GM23248 (cell line): ENCODE measurements at regions not wholly inside any gene's neighbourhood (a gene's known extent, or its start where the extent isn't known, plus 50 kb on each side); places are given as distances from the start of the nearest gene placed in this dataset.
A peak's percentile ranks its signal among the peaks of the same experiment; 100 is the strongest.

Source experiments
- DNase-seq: peaks from one replicate; pipeline ENCODE4 v3.0.0-alpha.2; 2015
- H2AFZ ChIP-seq: fragments of 200-600 bp; sonication (generic); 2 replicates; pipeline ENCODE4 v1.6.1; 2016; ENCODE audit warnings: antibody characterized with exemption
- H3F3A ChIP-seq: fragments of 200-600 bp; sonication (generic); 2 replicates; pipeline ENCODE4 v1.6.1; 2016; ENCODE audit warnings: mild to moderate bottlenecking, antibody characterized with exemption, mixed run types; ENCODE audit not compliant: insufficient read depth
- H3K27ac ChIP-seq: fragments of 200-600 bp; sonication (generic); 2 replicates; pipeline ENCODE4 v1.5.1; 2016; ENCODE audit warnings: mild to moderate bottlenecking
- H3K27me3 ChIP-seq: fragments of 200-600 bp; sonication (generic); replicated peaks from 2 replicates; pipeline ENCODE4 v1.6.1; 2016; ENCODE audit warnings: mild to moderate bottlenecking; ENCODE audit not compliant: insufficient read depth
- H3K36me3 ChIP-seq: fragments of 200-600 bp; sonication (generic); 2 replicates; pipeline ENCODE4 v1.6.1; 2016; ENCODE audit warnings: low read depth, mild to moderate bottlenecking
- H3K4me1 ChIP-seq: fragments of 200-600 bp; sonication (generic); 2 replicates; pipeline ENCODE4 v1.6.1; 2016; ENCODE audit warnings: mild to moderate bottlenecking; ENCODE audit not compliant: insufficient read depth
- H3K4me2 ChIP-seq: fragments of 200-600 bp; sonication (generic); one replicate; pipeline ENCODE4 v1.6.1; 2016; ENCODE audit warnings: mild to moderate bottlenecking; ENCODE audit not compliant: unreplicated experiment
- H3K4me3 ChIP-seq: fragments of 200-600 bp; sonication (generic); 2 replicates; pipeline ENCODE4 v1.5.1; 2016; ENCODE audit warnings: mild to moderate bottlenecking
- H3K79me2 ChIP-seq: fragments of 200-600 bp; sonication (generic); 2 replicates; pipeline ENCODE4 v1.6.1; 2016; ENCODE audit warnings: mild to moderate bottlenecking; ENCODE audit not compliant: insufficient read depth
- H3K9ac ChIP-seq: fragments of 200-600 bp; sonication (generic); 2 replicates; pipeline ENCODE4 v1.6.1; 2016; ENCODE audit warnings: mild to moderate bottlenecking
- H3K9me2 ChIP-seq: fragments of 200-600 bp; sonication (generic); 2 replicates; pipeline ENCODE4 v1.6.1; 2016; ENCODE audit warnings: mixed run types, mild to moderate bottlenecking, moderate library complexity; ENCODE audit not compliant: insufficient read depth
- H3K9me3 ChIP-seq: fragments of 200-600 bp; sonication (generic); one replicate; pipeline ENCODE4 v1.6.1; 2017; ENCODE audit warnings: low read depth
- H4K20me1 ChIP-seq: fragments of 200-600 bp; sonication (generic); 2 replicates; pipeline ENCODE4 v1.6.0; 2016; ENCODE audit not compliant: insufficient read depth
- EZH2 ChIP-seq: fragments of 200-600 bp; sonication (generic); IDR thresholded peaks from 2 replicates; pipeline ENCODE4 v1.6.1; 2018; ENCODE audit warnings: antibody characterized with exemption, mild to moderate bottlenecking; ENCODE audit not compliant: insufficient read depth, poor library complexity, severe bottlenecking
- EZH2phosphoT487 ChIP-seq: fragments of 200-600 bp; sonication (generic); IDR thresholded peaks from 2 replicates; pipeline ENCODE4 v1.6.1; 2018; ENCODE audit warnings: antibody characterized with exemption, moderate library complexity, mild to moderate bottlenecking, low read depth; ENCODE audit not compliant: insufficient read depth
- WGBS, 2 experiments: methylation state at CpG; one replicate each; pipeline ENCODE4 v1.1.6; 2015 to 2017; ENCODE audit warnings: low lambda C conversion rate in 2 of 2, low coverage in 1 of 2; ENCODE audit errors: missing lambda C conversion rate in 2 of 2; 5-methylcytosine and 5-hydroxymethylcytosine counted together
- in situ Hi-C: fragments of 300-500 bp; cut with MboI; formaldehyde crosslinking; loops from 2 replicates; pipeline ENCODE4 v1.15.0; 2020

DNA sequence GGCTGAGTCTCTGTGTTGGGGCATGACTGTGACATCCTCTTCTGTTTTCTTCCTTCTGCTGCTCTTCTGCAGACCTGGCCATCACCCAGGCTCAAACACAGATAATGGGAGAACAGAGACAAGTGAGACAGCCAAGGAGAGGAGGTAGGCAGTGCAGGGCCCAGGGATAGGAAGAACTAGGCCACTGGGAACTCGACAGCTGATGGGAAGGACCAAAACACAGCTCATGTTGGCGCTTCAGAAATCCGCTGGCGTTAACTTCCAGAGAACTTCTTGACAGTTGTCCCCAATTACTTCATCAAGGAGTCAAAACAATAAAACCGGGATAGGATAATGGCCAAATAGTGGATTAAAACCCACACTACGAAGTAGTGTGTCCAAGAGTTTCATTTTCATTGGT lies 97.0 kb upstream of the PALS2 start:
- peak overlapping the region; percentile 81 for H2AFZ ChIP-seq

DNA sequence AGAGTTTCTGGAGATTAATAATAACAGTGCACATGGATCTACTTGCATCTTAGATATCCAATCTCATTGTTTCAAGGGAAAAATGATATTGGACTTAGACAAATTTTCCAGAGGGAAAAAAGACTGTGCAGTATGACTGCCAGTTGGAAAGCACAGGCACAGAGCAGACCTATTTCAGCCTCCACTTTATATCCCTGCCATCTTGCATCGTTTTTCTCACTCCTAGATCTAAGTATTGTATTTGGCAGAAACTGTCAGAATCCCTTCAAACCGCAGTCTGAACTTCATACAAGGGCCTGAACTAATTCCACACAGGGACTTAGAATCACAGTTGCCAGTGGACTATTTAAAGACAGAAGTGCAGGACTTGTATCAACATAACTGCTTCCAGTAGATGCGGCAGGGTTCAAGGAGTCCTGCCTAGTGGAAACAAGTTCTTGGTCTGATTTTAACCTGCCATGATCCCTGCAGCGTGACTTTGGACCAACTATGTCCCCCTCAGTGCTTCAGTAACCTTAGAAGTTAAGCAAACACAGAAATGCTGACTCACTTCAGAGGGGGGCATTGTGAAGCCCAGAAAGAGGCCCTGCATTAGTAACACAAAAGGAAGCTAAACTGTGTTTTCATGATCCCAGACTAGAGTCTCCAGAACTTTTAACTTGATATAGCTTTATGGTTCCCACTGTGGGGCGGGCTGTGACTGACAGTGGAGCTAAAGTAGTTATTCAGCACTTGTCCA lies 95.7 kb upstream of the PALS2 start:
- Histone ChIP-seq H2AFZ (peak overlapping the region; percentile 81), H3K4me1 (peaks cover 21% of the 10 kb centered on the region), H3K9me3 (no peaks in the 10 kb centered on the region), H3K9ac (0 out of 2 replicates have a peak overlapping the region, but pooled peaks have one; percentile 17), H3K4me3 (peak overlapping the region; percentile 23), H3F3A (peaks cover 18% of the 10 kb centered on the region; the same call in 1 of the 2 replicates), H3K4me2 (peak overlapping the region; percentile 59), H3K36me3 (no peaks in the 10 kb centered on the region), H3K79me2 (no peaks in the 10 kb centered on the region), H3K9me2 (no peaks in the 10 kb centered on the region), H3K27me3 (no peaks in the 10 kb centered on the region; the same call in 1 of the 2 replicates), H4K20me1 (no peaks in the 10 kb centered on the region), H3K27ac (peak overlapping the region; percentile 55)
- DNase-seq: peak; percentile 88
- 4 to 5% methylated on average over 5 of the region's 5 CpGs for WGBS, 2 experiments
- TF ChIP-seq EZH2phosphoT487: no peak
- no peak for TF ChIP-seq EZH2
- in situ Hi-C loops: no loop called here

More for the DNA sequence above, 97.0 kb upstream of the PALS2 start:
- Histone ChIP-seq H3K9ac (no peak overlapping the region), H3K4me3 (no peak overlapping the region), H3K4me2 (peak overlapping the region; percentile 59), H3K27ac (no peak overlapping the region), H4K20me1 (no peaks in the 10 kb centered on the region), H3K9me2 (no peaks in the 10 kb centered on the region), H3F3A (peaks cover 18% of the 10 kb centered on the region; the same call in 1 of the 2 replicates), H3K27me3 (no peaks in the 10 kb centered on the region; the same call in 1 of the 2 replicates), H3K36me3 (no peaks in the 10 kb centered on the region), H3K79me2 (no peaks in the 10 kb centered on the region), H3K9me3 (no peaks in the 10 kb centered on the region), H3K4me1 (peaks cover 21% of the 10 kb centered on the region)
- no peak for TF ChIP-seq EZH2
- no peak for TF ChIP-seq EZH2phosphoT487
- no peak for DNase-seq
- in situ Hi-C loops: no loop called here
- WGBS, 2 experiments: 9 to 15% methylated on average over 6 of the region's 6 CpGs

- Histone ChIP-seq H3K4me2 (peak overlapping the region; percentile 57), H2AFZ (peak overlapping the region; percentile 81), H4K20me1 (no peaks in the 10 kb centered on the region), H3K9me3 (no peaks in the 10 kb centered on the region), H3K79me2 (no peaks in the 10 kb centered on the region), H3K9me2 (no peaks in the 10 kb centered on the region), H3K9ac (no peak overlapping the region), H3K27me3 (no peaks in the 10 kb centered on the region; the same call in 1 of the 2 replicates), H3F3A (peaks cover 18% of the 10 kb centered on the region; the same call in 1 of the 2 replicates), H3K4me1 (peaks cover 21% of the 10 kb centered on the region), H3K4me3 (peak overlapping the region; percentile 23; the same call in 1 of the 2 replicates), H3K36me3 (no peaks in the 10 kb centered on the region), H3K27ac (peak overlapping the region; percentile 28)
- no peak for TF ChIP-seq EZH2
- no peak for TF ChIP-seq EZH2phosphoT487
- 36 to 37% methylated on average over 3 of the region's 3 CpGs for WGBS, 2 experiments
- in situ Hi-C loops: no loop called here
- no peak for DNase-seq
Observed at GRCh38 chr7:24478137-24478655, 95.1 kb upstream of the PALS2 start.

- WGBS, 2 experiments: 50 to 56% methylated on average over 5 of the region's 5 CpGs
- Histone ChIP-seq H3K4me3 (no peak overlapping the region), H3K9me3 (no peaks in the 10 kb centered on the region), H3K27ac (no peak overlapping the region), H3K9ac (no peak overlapping the region), H3K9me2 (no peaks in the 10 kb centered on the region), H2AFZ (no peak overlapping the region), H3F3A (peaks cover 18% of the 10 kb centered on the region; the same call in 1 of the 2 replicates), H3K36me3 (no peaks in the 10 kb centered on the region), H3K79me2 (no peaks in the 10 kb centered on the region), H3K4me1 (peaks cover 21% of the 10 kb centered on the region), H4K20me1 (no peaks in the 10 kb centered on the region), H3K4me2 (no peak overlapping the region), H3K27me3 (no peaks in the 10 kb centered on the region; the same call in 1 of the 2 replicates)
- TF ChIP-seq EZH2phosphoT487: no peak
- no peak for TF ChIP-seq EZH2
- DNase-seq: no peak
- in situ Hi-C loops: no loop called here
Observed at GRCh38 chr7:24480501-24480900, 92.8 kb upstream of the PALS2 start.
